IPS-18c (cell line): ENCODE measurements at regions not wholly inside any gene's neighbourhood (a gene's known extent, or its start where the extent isn't known, plus 50 kb on each side); places are given as distances from the start of the nearest gene placed in this dataset.

ENCODE experiments used
- H3K4me3 ChIP-seq: 2 replicates; pipeline ENCODE4 v1.7.0; 2013; ENCODE audit warnings: low read depth, mild to moderate bottlenecking, low read length, moderate library complexity; ENCODE audit not compliant: insufficient read depth
- H3K9me3 ChIP-seq: one replicate; pipeline ENCODE4 v1.6.1; 2013; ENCODE audit warnings: mild to moderate bottlenecking, low read length, moderate library complexity; ENCODE audit not compliant: control insufficient read depth, insufficient read depth

DNA sequence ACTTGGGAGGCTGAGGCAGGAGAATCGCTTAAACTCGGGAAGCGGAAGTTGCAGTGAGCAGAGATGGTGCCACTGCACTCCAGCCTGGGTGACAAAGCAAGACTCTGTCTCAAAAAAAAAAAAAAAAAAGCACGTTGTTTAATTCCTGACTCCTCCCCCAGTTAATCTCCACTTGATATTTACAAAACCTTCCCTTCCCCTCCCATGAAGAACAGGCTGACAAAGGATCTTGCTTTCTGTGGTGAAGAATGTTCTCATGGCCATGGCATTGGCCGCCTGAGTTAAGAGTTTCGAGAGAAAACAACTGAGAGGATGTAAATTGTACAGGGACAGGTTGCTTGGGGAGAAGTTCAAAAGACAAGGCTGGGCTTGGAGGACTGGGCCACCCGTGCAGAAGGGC, 168.2 kb upstream of the BCOR start:
- Histone ChIP-seq H3K4me3 (no peak overlapping the region), H3K9me3 (peaks cover 5% of the 10 kb centered on the region)

DNA sequence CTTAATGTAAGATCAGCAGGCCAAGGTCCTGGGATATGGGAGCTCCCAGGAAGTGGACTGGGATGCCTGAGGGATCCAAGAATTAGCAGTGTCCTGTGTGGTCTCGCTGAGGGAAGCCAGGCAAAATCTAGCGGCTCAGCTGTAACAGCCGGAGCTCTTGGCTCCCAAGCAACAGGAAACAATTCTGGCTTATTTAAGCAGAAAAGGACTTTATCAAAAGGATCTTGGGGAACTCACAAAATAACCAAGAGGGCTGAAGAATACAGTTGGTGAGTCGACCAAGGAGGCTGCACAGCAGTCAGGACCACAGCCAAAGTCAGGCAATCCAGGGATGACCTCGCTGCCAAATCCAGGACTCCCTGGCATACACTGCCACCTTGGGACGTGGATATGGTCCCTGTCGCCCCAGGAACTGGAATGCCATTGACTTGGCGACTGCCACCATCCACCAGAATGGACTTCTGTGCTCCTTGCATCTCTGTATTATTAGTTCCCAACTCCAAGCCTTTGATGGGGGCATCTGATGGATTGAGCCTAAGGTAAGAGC, 165.3 kb upstream of the BCOR start:
- Histone ChIP-seq H3K9me3 (peaks cover 10% of the 10 kb centered on the region), H3K4me3 (peak overlapping the region; percentile 3; the same call in 1 of the 2 replicates)

DNA sequence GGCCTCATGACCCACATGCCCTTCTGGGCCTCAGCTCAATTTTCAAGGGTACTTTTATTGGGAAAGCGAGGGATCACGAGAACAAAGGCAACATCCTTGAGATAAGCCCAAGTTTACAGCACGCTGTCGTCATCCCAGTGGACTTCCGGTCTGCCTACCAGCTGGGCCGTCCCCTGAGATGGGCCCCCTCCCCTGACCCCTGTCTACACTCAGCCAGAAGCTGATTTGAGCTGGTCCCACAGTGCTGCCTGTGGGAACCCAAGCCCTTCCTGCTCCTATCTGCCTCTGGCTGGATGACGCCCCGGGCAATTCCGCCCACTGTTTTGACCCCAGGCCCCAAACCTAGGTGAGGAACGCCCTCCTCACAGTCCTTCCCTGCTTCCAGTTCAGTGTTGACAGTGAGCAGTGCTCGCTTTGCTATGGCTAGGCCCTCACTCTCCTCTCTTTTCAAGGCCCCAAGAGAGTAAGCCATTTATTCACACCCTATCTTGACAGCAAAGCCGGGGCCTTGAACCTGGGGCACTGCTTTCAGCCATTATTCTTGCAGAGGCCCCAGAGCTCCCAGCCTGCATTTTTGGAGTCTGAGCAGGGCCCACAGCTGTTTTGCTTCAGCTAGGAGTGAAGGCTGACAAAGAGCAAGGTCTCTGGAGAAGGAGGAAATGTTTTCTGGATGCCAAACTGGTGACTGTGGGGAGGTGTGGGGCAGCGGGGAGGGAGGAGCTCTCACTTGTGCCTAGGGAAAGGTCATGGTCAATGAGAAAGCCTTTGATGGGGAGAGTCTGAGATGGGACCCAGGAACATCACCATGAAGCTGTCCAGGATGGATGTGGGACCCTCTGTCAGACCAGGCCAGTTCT, 164.6 kb upstream of the BCOR start:
- peaks cover 10% of the 10 kb centered on the region for H3K9me3 ChIP-seq

DNA sequence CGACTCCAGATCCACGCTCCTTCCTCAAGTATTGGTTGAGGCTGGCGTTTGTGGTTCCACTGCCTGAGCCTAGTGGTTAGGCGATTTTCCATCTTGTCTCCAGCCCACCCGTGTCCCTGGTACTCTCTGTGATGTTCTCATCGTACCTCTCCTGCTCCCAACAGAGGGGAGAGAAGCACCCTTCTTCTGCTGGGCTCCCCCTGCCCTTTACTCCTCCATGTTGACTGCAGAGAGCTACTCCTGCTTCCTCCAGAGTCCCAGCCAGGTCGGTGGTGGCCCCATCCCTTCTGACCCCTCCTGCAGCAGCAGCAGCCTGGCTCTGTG, 164.0 kb upstream of the BCOR start:
- peaks cover 10% of the 10 kb centered on the region for H3K9me3 ChIP-seq
- H3K4me3 ChIP-seq = no peak overlapping the region

More for the DNA sequence above, 164.6 kb upstream of the BCOR start:
- no peak overlapping the region; the same call in 1 of the 2 replicates for H3K4me3 ChIP-seq

DNA sequence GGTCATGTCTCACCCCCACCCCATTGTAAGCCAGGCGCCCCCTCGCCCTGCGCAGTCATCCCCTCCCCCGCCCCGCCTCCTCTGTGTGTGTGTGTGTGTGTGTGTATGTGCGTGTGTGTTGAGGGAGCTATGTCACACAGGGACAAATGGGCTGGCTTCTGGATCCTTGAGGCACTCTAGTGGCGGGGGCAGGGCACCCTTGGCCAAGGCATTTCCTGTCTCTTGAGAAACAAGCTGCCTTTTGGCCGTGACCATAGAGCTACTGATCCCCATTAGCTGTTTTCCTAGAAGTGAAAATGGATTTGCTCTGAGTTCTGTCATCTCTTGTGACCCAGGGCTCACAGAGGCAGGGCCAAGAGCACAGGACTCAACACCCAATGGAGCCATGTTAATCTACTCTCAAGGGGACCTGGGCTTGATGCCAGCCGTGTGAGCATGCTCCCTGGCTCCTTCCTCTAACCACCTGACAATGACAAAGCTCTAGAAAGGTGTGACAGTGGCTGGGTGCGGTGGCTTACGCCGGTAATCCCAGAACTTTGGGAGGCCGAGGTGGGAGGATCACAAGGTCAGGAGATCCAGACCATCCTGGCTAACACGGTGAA, 162.5 kb upstream of the BCOR start:
- Histone ChIP-seq H3K9me3 (peaks cover 10% of the 10 kb centered on the region), H3K4me3 (no peak overlapping the region)

DNA sequence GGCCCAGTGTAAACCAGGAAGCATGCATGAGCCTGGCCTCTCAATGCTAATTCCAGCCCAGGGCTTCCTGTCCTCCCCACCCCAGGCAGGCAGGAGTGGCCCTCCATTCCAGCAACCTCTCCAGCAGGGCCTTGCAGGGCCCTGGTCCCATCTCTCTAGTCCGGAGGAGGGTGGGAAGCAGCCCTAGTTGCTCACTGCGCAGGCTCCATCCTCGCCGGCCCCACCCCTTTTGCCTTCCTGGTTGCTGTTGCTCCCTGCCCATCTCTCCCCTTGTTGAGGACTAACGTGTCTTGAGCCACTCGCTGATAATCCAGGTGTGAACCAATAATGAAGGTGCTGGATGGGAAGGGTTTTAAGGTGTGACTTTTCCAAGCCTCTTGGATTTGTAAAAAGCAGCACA, 161.2 kb upstream of the BCOR start:
- H3K4me3 ChIP-seq = no peak overlapping the region
- peaks cover 10% of the 10 kb centered on the region for H3K9me3 ChIP-seq

DNA sequence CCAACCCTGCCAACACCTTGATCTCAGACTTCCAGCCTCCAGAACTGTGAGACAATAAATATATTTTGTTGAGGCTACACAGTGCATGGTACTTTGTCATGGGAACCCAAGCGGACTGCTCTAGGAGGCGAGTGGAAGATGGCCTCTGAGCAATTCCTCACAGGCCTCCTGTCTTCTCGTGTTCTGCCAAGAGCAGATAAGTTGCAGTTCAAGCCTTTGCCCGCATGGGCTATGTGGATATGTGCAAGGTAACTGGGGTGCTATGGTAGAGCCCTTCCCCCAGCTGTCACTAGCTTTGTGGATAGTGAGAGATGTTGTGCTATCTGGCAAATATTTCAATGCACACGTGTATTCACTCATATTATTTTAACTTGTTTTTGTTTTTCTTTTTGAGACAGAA, 156.0 kb upstream of the BCOR start:
- no peak overlapping the region for H3K4me3 ChIP-seq

DNA sequence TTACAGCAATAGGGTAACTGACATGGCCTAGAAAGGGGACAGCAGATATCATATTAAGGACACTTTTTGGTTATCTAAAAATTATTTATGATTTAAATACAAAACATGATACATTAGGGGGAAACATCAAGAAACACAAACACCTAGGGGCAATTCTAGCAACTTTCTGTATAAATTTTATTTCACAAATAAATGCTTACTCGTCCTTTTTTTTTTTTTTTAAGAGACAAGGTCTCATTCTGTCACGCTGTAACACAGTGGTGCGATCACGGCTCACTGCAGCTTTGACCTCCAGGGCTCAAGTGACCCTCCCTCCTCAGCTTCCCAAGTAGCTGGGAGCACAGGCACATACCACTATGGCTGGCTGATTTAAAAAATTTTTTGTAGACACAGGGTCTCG, 151.8 kb upstream of the BCOR start:
- Histone ChIP-seq H3K4me3 (no peak overlapping the region), H3K9me3 (peaks cover 8% of the 10 kb centered on the region)

More for the DNA sequence above, 156.0 kb upstream of the BCOR start:
- peaks cover 9% of the 10 kb centered on the region for H3K9me3 ChIP-seq

DNA sequence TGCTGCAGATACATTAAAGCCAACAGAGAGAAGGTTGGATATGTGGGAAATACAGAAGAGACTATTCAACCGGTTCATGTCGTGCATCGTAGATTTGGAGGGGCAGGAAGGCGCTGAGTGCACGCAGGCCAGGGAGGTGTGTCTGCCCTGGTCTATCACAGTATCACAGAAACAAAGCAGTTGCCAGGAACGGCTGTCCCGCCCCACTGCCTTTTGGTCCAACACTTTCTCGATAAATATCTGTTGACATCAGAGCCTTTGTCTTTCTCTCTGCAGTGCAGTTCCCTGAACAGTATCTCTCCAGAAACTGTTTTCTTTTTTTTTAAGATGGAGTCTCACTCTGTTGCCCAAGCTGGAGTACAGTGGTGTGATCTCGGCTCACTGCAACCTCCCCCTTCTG, 151.1 kb upstream of the BCOR start:
- Histone ChIP-seq H3K9me3 (peaks cover 8% of the 10 kb centered on the region), H3K4me3 (no peak overlapping the region)

DNA sequence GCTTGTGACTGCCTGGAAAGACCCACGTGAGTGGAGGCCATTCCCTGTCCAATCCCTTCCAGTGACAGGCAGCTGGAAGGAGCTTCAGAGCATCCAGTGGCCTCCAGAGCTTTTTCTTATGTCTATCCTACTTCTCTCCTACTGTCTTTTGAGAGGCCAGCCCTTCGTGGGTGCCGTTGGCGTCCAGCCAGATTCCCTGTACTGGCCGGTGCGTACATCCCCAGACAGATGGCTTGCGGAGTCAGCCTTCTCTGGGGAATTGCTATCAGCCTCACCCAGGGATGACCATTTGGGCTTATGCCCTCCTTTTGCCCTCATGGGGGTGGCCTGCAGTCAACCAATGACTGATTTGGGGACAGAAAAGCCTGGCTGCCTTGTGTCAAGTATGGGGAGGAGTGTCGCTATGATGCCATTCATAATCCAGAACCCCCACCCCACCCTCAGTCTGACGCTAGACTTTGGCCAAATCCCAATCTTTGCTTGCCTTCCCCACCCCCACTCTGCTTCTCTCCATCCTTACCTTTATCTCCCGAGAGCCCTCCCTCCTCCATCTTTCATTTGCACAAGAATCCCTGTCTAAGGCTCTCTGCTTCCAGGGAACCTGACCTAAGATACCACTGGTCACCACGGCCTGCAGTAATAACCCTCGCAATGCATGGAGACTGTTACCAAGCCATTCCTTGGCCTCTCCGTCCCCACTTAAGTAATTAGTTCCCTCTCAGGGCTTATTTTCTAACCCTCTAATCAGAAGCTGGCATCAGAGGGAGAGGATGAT, 150.3 kb upstream of the BCOR start:
- H3K9me3 ChIP-seq = peaks cover 8% of the 10 kb centered on the region
- H3K4me3 ChIP-seq = no peak overlapping the region

DNA sequence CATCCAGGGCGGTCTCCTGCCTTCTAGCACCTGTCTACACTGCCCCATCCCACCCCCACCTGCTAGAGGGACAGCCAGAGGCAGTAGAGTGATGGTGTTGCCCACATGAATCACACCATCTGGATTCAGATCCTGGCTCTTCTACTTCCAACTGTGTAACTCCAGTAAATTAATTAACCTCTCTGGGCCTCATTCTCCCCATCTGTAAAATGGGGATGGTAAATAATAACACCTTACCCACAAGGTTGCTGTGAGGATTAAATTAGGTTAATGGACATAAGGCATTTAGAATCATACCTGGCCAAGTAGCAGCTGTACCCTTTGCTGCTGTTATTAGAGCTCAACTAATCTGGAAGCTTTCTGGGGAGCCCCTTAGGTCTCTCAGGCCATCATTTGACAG, 149.6 kb upstream of the BCOR start:
- Histone ChIP-seq H3K4me3 (no peak overlapping the region), H3K9me3 (peaks cover 8% of the 10 kb centered on the region)

DNA sequence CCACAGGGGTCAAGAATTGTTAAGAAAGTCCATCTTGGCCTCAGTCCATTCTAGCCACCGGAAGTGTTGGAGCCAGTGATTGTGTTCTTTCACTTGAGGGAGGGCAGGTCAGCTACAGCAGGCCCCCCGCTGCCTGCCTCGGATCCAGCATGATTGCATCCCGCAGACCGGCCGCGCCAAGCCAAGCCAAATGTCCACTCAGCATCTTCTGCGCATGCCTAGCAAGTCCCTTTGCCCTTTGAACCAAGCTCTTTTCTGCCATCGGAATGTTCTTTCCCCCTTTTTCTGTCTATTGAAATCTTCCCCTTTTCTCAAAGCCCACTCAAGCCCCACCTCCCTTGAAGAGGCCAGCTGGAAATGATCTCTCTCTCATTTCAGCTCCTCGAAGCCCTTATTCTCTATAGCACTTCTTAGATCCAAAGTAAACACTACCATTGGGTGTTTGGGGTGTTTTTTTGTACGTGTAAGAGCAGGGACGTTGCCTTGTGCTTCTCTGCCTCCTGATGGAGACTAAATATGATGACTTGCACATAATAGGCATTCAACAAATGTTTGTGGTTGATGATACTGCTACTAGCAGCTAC, 147.8 kb upstream of the BCOR start:
- Histone ChIP-seq H3K4me3 (no peak overlapping the region), H3K9me3 (peaks cover 5% of the 10 kb centered on the region)

DNA sequence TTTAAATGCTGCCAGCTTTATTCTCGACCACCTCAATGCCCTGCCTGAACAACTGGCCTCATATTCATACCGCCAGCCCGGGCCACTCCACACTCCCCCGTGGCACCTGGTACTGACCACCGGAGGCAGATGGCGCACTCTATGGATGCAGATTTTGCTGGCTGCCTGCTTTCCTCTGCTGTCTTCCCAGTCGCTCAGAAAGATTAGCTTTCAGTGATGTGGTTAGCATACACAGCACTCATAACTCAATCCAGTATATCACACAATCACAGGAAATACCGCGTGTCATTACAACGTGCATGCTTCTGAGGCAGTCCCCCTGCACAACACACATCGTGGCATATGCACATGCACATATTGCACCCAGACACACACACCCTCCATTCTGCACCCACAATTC, 147.2 kb upstream of the BCOR start:
- Histone ChIP-seq H3K9me3 (peaks cover 5% of the 10 kb centered on the region), H3K4me3 (no peak overlapping the region)

DNA sequence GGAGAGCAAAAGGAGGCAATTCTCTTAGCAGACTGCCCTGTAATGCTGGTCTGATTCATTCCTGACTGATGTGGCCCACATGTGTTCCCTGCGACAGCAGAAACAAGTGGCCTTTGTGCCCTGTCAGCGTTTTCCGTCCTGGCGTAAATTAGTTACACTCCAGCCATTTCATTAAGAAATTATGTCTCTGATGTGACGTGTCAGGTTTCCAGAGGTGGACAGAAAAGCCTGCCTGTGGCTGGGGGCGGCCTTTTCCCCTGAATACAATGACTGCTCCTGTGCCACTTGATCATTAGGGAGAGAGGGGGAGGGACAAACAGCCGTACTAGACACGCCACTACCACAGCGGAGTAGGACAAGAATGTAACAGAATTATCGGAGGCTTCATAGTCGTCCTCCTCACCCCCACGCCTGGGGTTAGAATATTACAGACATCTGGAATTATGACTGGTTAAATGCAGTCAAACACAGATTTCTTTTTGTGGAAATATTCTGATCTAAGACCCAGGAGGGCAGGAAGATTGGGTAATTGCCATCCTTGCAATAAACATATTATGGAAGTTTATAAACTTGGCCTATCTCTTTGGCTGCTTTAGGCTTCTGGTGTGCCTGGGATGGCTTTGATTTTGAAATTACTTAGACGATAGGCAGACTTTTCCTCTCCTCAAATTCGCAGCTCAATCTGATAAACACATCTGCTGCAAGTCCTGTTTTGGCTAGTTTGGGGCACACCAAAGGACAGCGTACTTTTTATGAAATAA, 146.2 kb upstream of the BCOR start:
- no peak overlapping the region for H3K4me3 ChIP-seq

DNA sequence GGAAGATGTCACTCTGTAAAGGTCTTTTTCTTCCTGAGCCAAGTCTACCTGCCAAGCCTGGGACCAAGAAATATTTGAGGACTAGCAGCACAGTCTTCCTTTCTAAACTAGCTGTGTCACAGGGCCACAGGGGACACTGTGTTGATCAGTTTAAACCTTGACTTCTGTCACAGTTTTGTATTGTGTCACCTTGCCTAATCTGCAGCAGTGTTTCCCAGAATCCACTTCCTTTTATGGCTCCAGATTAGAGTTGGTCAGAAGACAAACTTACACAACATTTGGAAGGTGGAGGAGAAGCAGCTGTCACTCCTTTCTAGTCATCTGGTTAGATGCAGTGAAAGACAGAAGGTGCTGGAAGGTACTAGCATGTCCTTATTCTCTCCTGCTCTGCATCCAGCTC, 143.1 kb upstream of the BCOR start:
- Histone ChIP-seq H3K4me3 (no peak overlapping the region), H3K9me3 (peaks cover 4% of the 10 kb centered on the region)

More for the DNA sequence above, 146.2 kb upstream of the BCOR start:
- H3K9me3 ChIP-seq = peaks cover 6% of the 10 kb centered on the region

DNA sequence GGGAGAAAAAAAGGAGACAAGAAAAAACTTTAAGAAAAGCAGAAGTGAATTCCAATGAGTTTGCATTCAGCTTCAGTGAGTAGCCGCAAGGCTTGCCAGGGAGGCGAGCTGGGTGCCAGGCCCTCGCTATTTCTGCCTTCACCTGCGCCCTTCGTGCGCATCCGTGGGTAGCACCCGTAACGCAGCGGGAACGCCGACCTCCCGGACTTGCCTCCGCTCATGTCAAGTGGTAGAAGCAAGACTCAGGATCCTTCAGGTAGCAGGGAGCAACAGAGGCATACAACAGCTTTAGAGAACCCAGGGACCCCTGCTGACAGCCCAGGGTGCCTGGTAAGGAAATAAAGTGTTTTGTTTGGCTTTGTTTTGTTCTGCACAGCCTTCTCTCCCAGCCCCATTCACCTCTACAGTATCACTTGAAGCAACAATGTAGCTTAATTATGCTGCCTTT, 140.0 kb upstream of the BCOR start:
- H3K4me3 ChIP-seq = no peak overlapping the region
- H3K9me3 ChIP-seq = peaks cover 6% of the 10 kb centered on the region

DNA sequence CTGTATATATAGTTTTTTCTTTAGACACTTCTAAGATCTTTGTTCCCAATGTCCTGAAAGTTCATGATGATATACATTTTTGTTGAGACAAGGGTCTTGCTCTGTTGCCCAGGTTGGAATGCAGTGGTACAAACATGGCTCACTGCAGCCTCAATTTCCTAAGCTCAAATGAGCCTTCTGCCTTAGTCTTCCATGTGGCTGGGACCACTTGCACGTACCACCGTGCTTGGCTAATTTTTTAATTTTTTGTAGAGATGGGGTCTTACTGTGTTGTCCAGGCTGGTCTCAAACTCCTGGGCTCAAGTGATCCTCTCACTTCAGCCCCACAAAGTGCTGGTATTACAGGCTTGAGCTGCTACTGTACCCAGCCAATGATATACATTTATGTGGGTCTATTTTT, 132.9 kb upstream of the BCOR start:
- peaks cover 4% of the 10 kb centered on the region for H3K9me3 ChIP-seq

More for the DNA sequence above, 132.9 kb upstream of the BCOR start:
- H3K4me3 ChIP-seq = no peak overlapping the region
